NCI-H345 treated with DMSO at 0.1 percent for 48 hours (cell line): ENCODE measurements at regions not wholly inside any gene's neighbourhood (a gene's known extent, or its start where the extent isn't known, plus 50 kb on each side); places are given as distances from the start of the nearest gene placed in this dataset.

ENCODE experiments used
- DNase-seq: peaks from one replicate; lab custom pipeline; 2025; ENCODE audit not compliant: unreplicated experiment; lab: John Stamatoyannopoulos, UW

GRCh38 chr5:25862276-25862675 lies 1176.1 kb downstream of the CDH9 start:
- no peak for DNase-seq

- no peak for DNase-seq
Measured at GRCh38 chr5:25858019-25858418, 1180.4 kb downstream of the CDH9 start.

- DNase-seq = no peak
Measured at GRCh38 chr5:25851301-25851700, 1187.1 kb downstream of the CDH9 start.

GRCh38 chr5:25850581-25850980 lies 1187.8 kb downstream of the CDH9 start:
- DNase-seq = no peak

- DNase-seq = no peak
Measured at GRCh38 chr5:25849270-25849669, 1189.1 kb downstream of the CDH9 start.

- DNase-seq = no peak
Measured at GRCh38 chr5:25823330-25823873, 1178.6 kb upstream of the CDH10 start.
